ENCODE measurements at regions not wholly inside any gene's neighbourhood (a gene's known extent, or its start where the extent isn't known, plus 50 kb on each side); places are given as distances from the start of the nearest gene placed in this dataset.

GRCh38 chr20:10771435-10772140 is 97.8 kb upstream of the JAG1 start:
- no peak for DNase-seq

GRCh38 chr20:10774357-10774943 is 100.7 kb upstream of the JAG1 start:
- no peak for DNase-seq

- DNase-seq, result no peak
These were observed 103.9 kb upstream of the JAG1 start for GRCh38 chr20:10777710-10778109.

GRCh38 chr20:10779911-10780310 is 106.1 kb upstream of the JAG1 start:
- DNase-seq, result no peak

- no peak for DNase-seq
These were observed 107.1 kb upstream of the JAG1 start for GRCh38 chr20:10780901-10781300.

GRCh38 chr20:10781526-10781925 is 107.7 kb upstream of the JAG1 start:
- no peak for DNase-seq

GRCh38 chr20:10783707-10784553 is 110.1 kb upstream of the JAG1 start:
- DNase-seq, result no peak

- DNase-seq, result no peak
These were observed 110.9 kb upstream of the JAG1 start for GRCh38 chr20:10784554-10785183.

- no peak for DNase-seq
These were observed 112.9 kb upstream of the JAG1 start for GRCh38 chr20:10786678-10787077.

- no peak for DNase-seq
These were observed 114.3 kb upstream of the JAG1 start for GRCh38 chr20:10788055-10788454.

GRCh38 chr20:10788877-10789276 is 115.1 kb upstream of the JAG1 start:
- DNase-seq, result no peak

- DNase-seq, result no peak
These were observed 115.6 kb upstream of the JAG1 start for GRCh38 chr20:10789386-10789785.

- DNase-seq, result no peak
These were observed 116.2 kb upstream of the JAG1 start for GRCh38 chr20:10790013-10790412.

- DNase-seq, result no peak
These were observed 118.5 kb upstream of the JAG1 start for GRCh38 chr20:10792291-10792690.

GRCh38 chr20:10793766-10794165 is 120.0 kb upstream of the JAG1 start:
- no peak for DNase-seq

- no peak for DNase-seq
These were observed 121.0 kb upstream of the JAG1 start for GRCh38 chr20:10794765-10795164.

GRCh38 chr20:10795286-10796026 is 121.7 kb upstream of the JAG1 start:
- DNase-seq, result no peak

GRCh38 chr20:10798811-10799210 is 125.0 kb upstream of the JAG1 start:
- DNase-seq, result no peak

GRCh38 chr20:10799735-10800134 is 125.9 kb upstream of the JAG1 start:
- DNase-seq, result no peak

GRCh38 chr20:10800288-10800687 is 126.5 kb upstream of the JAG1 start:
- DNase-seq, result no peak

GRCh38 chr20:10802236-10802635 is 128.4 kb upstream of the JAG1 start:
- DNase-seq, result no peak

- DNase-seq, result no peak
These were observed 132.0 kb upstream of the JAG1 start for GRCh38 chr20:10805764-10806163.

GRCh38 chr20:10806539-10806938 is 132.7 kb upstream of the JAG1 start:
- no peak for DNase-seq
